ENCODE measurements at regions not wholly inside any gene's neighbourhood (a gene's known extent, or its start where the extent isn't known, plus 50 kb on each side); places are given as distances from the start of the nearest gene placed in this dataset.

DNA sequence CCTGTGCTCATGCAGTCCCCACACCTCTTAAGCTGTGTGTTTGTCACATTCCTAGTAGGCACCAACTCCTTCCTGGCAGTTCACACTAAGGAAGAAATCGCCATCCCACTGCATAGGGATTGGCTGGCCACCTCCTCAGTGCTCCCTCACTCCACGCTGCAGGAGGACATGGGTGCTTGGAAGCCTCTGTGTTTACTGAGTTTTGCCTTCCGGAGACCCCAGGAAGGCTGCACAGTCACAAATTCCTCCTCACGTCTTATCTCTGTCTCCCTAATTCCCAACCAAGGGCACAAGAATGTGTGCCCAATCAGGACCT is 93.8 kb upstream of the GALNT2 start:
- TF ChIP-seq EZH2 (IDR thresholded peaks at IDR 0.05) (no peak), POLR2AphosphoS5 (IDR thresholded peaks at IDR 0.05; ENCODE audit: borderline replicate concordance, low read depth, low read length) (no peak), FOXP2 (optimal IDR thresholded peaks at IDR 0.05; ENCODE audit: control extremely low read depth, extremely low read length, insufficient read depth) (no peak)
